ENCODE measurements at regions not wholly inside any gene's neighbourhood (a gene's known extent, or its start where the extent isn't known, plus 50 kb on each side); places are given as distances from the start of the nearest gene placed in this dataset.

DNA sequence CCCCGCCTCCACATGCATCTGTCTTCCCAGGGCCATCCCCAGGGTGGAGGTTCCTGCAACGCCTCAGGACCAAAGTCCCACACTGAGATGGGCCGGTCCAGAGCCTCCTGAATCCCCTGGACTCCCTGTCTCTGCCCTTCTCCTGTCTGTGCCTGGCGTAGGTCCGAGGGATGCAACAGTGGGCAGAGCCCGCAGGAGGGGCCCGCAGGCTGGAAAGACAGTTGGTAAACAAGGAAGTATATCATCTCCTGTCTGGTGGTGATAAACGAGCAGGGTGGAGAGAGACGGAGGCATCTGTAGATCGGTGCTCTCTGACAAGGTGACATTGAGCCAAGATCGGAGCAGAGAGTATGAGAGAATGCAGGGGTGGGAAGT, 72.6 kb upstream of the RAB6C start:
- Histone ChIP-seq H2AFZ (ENCODE audit: low read depth, low read length) (no peak overlapping the region), H3K9me3 (ENCODE audit: low read length) (no peaks in the 10 kb centered on the region), H3K4me3 (ENCODE audit: low read length) (no peak overlapping the region), H3K27me3 (ENCODE audit: insufficient read depth, low read length) (peaks cover 4% of the 10 kb centered on the region), H3K36me3 (ENCODE audit: insufficient read depth, low read length) (no peaks in the 10 kb centered on the region), H3K4me1 (ENCODE audit: insufficient read depth, low read length) (no peaks in the 10 kb centered on the region)

DNA sequence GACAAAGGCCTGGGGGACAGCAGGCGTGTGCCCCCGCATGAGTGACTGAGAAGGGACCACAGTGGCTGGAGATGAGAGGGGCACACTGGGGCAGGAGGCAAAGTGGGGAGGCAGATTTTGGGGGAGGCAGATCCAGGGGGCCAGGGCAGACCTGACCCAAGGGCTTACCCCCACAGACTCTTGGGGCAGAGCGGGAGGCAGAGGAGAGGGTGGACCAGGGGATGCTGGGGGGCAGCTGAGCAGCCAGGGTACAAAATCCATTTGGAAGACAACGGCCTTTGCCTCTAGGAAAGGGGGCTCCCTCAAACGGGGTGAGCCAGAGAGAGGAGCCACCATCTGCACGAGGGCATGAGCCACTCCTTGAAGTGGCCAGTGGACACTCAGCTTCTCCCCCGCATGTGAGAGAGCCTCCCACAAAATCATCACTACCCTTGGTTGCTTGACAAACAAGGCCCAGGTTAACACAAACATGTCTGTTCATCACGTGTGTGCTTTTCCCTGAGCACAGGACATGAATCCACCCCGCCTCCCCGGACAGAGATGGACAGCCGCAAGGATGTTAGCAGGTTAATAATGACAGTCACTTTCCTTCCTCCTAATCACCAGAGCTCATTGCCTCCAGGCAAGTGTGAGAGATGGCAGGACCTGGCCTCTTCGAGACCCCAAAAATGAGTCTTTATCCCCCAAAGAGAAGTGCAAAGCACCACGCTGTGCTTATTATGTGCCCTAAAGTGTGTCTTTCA, 72.0 kb upstream of the RAB6C start:
- no peaks in the 10 kb centered on the region for H3K36me3 ChIP-seq (ENCODE audit: insufficient read depth, low read length)
- no peaks in the 10 kb centered on the region for H3K9me3 ChIP-seq (ENCODE audit: low read length)
- H3K4me1 ChIP-seq (ENCODE audit: insufficient read depth, low read length), result no peaks in the 10 kb centered on the region
- H3K27me3 ChIP-seq (ENCODE audit: insufficient read depth, low read length), result peaks cover 4% of the 10 kb centered on the region
- no peak overlapping the region for H2AFZ ChIP-seq (ENCODE audit: low read depth, low read length)
- no peak overlapping the region for H3K4me3 ChIP-seq (ENCODE audit: low read length)

DNA sequence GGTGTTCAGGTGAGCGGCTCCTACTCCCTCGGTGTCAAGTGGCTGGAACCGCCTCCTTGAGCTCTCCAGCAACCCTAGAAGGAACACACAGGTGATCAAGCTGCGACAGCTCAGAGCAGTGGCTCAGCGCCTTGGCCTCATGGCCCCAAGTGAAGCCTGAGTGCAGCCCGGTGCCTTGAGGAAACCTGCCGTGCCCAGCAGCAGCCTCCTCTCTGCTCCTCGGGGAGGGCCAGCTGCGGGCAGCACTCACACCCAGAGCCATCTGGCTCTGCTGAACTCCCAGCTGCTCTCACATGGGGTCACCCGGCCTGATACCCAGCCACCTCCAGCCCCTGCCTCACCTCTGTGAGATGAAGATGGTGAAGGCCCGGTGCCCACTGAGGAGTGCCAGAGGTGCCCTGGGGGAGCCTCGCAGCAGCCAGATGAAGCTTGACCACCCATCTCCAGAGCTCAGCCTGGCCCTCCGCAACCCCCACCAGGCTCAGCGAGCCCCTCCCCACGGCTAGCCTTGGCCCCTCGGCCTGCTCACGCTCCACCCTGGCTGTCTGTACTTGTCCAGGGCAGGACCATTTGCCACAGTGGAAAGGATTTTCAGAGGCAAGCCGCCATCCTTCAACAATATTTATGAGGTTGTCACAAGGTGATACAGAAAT, 70.6 kb upstream of the RAB6C start:
- no peaks in the 10 kb centered on the region for H3K9me3 ChIP-seq (ENCODE audit: low read length)
- no peaks in the 10 kb centered on the region for H3K36me3 ChIP-seq (ENCODE audit: insufficient read depth, low read length)
- H3K4me1 ChIP-seq (ENCODE audit: insufficient read depth, low read length), result no peaks in the 10 kb centered on the region
- peaks cover 4% of the 10 kb centered on the region for H3K27me3 ChIP-seq (ENCODE audit: insufficient read depth, low read length)
- no peak overlapping the region for H2AFZ ChIP-seq (ENCODE audit: low read depth, low read length)
- H3K4me3 ChIP-seq (ENCODE audit: low read length), result no peak overlapping the region

DNA sequence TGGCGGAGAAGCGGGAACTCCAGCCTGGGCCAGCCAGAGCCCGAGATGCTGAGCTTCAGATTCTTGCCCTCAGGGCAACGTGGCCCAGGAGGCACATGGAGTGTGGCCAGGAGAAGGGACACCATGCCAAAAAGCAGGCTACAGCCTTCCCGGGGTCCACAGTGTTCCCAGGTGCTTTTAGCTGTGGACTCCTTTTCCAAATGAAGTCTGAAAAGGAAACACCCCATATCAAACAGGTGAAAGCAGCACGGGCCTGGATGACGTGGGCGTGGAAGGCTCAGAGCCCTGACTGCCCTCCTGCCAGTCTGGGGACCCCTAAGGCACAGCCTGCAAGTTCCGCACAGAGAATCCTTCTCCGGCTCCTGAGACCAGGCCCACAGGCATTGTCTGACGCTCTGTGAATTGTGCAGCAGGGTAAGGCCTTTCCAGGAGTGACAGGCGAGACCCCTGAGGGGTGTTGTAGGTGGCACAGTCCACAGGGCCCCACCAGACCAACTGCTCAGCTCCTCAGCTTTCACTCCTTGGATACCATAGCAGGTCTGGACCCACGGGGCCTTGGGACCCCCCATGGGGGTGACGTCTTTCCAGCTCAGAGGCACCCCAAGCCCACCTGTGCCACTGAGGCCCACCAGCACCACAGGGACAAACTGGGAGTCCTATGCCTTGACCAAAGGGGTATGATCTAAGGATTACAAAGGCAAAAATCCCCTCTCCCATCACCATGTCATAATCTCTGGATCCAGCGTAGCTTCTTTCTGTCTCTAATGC, 69.6 kb upstream of the RAB6C start:
- Histone ChIP-seq H3K9me3 (ENCODE audit: low read length) (no peaks in the 10 kb centered on the region), H3K27me3 (ENCODE audit: insufficient read depth, low read length) (peaks cover 4% of the 10 kb centered on the region), H3K36me3 (ENCODE audit: insufficient read depth, low read length) (no peaks in the 10 kb centered on the region), H3K4me3 (ENCODE audit: low read length) (no peak overlapping the region), H3K4me1 (ENCODE audit: insufficient read depth, low read length) (no peaks in the 10 kb centered on the region), H2AFZ (ENCODE audit: low read depth, low read length) (no peak overlapping the region)

DNA sequence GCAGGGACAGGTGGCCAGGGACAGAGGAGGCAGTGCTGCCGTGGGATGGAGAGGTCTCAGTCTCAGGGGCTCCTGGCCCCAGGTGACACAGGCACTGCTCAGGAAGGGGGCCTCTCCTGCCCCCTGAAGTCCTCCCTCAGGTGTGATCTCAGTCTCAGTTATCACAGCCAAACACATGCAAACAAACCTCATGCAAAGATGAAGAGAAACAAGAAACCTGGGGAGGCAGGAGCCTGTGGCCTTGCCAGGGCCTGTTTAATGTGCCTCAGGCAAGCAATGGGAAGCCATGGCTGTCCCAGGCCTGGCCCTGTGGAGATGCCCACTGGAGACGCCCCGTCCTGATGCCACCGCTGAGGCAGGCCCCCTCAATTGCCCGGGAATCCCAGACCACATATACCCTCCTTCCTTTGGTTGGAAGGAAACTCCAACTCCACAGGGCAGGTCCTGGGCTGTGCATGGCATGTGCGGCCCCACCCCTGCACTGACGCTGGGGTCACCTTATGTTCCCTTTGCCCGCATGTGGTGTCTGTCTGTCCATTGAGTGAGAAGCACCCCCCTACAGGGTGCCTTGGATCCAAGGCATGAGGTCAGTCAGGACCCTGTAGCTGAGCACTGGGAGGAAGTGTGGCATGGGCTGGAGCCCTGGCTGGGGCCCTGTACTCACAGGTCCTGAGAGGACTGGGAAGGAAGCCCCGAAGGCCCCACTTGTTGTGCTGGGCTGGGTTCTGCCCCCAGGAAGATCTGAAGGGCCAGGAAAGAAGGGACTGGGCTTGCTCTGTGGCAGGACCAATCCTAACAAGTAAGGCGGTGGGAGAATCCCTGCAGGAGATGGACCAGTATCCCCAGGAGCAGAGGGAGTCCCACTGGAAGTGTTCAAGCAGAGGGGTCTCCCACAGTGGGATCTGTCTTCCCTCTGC, 68.8 kb upstream of the RAB6C start:
- Histone ChIP-seq H3K4me1 (ENCODE audit: insufficient read depth, low read length) (no peaks in the 10 kb centered on the region), H3K9me3 (ENCODE audit: low read length) (no peaks in the 10 kb centered on the region), H2AFZ (ENCODE audit: low read depth, low read length) (no peak overlapping the region), H3K36me3 (ENCODE audit: insufficient read depth, low read length) (no peaks in the 10 kb centered on the region), H3K4me3 (ENCODE audit: low read length) (no peak overlapping the region), H3K27me3 (ENCODE audit: insufficient read depth, low read length) (peaks cover 4% of the 10 kb centered on the region)

DNA sequence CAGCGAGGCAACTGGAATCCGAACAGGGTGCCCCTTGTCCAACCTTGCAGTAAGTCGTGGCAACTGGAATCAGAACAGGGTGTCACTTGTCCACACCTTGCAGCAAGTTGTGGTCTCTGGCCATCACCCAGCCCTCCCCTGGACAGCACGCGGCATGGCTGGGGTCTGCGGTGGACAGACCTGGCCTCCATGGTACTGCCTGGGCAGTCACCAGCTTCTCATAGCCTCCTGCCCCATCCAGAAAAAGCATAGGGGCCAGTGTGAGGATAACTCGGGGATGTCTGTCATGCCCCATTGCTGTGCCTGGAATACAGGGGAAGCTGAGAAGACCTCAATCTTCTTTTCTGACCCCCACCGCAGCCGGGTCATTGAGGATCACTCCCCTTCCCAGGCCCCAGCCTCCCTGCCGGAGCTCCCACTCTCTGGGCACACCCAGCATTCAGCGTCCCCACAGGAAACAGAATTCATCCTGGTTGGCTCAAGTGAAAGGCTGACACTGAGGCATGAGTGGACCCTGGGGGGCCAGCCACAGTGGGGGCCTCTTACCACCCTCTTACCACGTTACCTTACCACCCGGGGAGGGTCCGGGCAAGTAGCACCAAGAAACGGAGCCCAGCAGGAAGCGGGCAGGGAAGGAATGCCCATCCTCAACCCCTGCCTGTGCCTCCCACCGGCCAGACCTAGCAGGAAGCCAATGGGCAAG, 68.0 kb upstream of the RAB6C start:
- Histone ChIP-seq H3K9me3 (ENCODE audit: low read length) (no peaks in the 10 kb centered on the region), H3K4me1 (ENCODE audit: insufficient read depth, low read length) (no peaks in the 10 kb centered on the region), H3K4me3 (ENCODE audit: low read length) (no peak overlapping the region), H3K27me3 (ENCODE audit: insufficient read depth, low read length) (peaks cover 4% of the 10 kb centered on the region), H2AFZ (ENCODE audit: low read depth, low read length) (no peak overlapping the region), H3K36me3 (ENCODE audit: insufficient read depth, low read length) (no peaks in the 10 kb centered on the region)

DNA sequence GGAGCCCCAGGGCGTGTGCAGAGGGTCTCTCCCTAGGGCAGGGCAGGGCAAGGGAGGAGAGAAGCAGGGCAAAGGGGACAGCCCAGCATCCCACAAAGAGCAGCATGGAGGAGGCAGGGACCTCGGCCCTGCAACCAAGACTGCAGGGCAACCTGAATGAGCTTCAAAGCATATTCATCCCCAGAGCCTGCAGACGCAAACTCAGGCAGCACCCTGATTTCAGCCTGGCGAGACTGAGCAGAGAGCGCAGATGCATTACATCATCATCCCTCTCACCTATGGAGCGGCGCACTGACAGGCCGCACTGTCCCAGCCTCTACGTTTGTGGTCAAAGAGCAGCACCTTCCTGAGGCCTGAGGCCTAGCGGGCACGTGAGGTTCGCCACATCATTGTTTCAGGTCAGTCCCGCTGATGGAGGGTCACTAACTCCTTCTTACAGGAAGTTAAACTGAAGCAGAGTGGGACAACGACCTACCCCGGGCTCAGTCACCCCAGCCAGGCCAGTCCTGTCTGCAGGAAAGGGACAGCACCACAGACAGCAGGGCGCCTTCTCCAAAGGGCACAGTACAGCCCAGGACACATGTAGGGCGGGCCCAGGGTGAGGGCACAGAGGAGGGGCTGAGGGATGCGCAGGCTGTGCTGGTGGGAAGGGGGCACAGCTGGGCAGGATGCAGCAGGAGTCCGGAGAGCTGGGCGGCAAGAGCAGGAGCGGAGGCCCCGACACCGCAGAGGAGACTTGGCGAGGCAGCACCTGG, 67.2 kb upstream of the RAB6C start:
- no peak overlapping the region for H3K4me3 ChIP-seq (ENCODE audit: low read length)
- no peaks in the 10 kb centered on the region for H3K36me3 ChIP-seq (ENCODE audit: insufficient read depth, low read length)
- H3K9me3 ChIP-seq (ENCODE audit: low read length), result no peaks in the 10 kb centered on the region
- no peak overlapping the region for H2AFZ ChIP-seq (ENCODE audit: low read depth, low read length)
- H3K27me3 ChIP-seq (ENCODE audit: insufficient read depth, low read length), result peaks cover 4% of the 10 kb centered on the region
- no peaks in the 10 kb centered on the region for H3K4me1 ChIP-seq (ENCODE audit: insufficient read depth, low read length)

DNA sequence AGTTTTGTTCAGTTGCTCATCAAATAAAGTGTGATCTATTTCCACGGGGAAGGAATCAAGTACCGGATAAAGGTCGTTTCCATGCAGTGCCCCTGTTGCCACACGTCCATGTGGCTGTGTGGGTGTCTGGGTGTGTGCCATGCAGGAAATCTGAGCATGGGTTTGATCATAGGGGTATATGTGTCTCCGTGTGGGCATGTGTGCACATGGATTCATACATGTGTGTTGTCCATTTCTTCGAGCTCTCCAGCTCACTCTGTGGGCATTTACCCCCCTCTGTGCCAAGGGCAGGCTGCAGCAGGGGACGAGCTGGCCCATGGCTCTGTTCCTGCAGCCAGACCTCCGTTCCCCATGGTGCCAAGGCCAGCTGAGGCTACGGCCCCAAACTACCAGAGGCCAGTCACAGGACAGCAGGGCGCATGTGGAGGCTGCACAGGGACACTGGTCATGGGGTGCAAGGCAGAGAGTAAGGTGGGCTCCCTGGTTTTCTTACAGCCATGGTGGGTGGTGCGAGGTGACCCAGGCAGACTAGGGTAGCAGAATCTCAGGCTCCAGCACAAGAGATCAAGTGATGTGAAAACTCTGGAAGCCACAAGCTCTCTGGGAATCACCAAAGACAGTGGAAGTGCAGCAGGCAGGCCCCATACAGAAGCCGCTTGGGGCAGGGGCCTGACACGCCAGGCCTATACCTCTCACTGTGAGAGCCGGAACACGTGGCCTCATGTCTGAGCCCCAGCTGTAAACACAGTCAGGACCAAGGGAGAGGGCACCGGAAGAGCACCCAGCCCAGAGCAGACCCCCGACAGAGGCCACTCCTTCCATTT, 66.4 kb upstream of the RAB6C start:
- Histone ChIP-seq H3K27me3 (ENCODE audit: insufficient read depth, low read length) (no peaks in the 10 kb centered on the region), H3K9me3 (ENCODE audit: low read length) (no peaks in the 10 kb centered on the region), H3K36me3 (ENCODE audit: insufficient read depth, low read length) (no peaks in the 10 kb centered on the region), H3K4me1 (ENCODE audit: insufficient read depth, low read length) (no peaks in the 10 kb centered on the region), H3K4me3 (ENCODE audit: low read length) (no peak overlapping the region), H2AFZ (ENCODE audit: low read depth, low read length) (no peak overlapping the region)

DNA sequence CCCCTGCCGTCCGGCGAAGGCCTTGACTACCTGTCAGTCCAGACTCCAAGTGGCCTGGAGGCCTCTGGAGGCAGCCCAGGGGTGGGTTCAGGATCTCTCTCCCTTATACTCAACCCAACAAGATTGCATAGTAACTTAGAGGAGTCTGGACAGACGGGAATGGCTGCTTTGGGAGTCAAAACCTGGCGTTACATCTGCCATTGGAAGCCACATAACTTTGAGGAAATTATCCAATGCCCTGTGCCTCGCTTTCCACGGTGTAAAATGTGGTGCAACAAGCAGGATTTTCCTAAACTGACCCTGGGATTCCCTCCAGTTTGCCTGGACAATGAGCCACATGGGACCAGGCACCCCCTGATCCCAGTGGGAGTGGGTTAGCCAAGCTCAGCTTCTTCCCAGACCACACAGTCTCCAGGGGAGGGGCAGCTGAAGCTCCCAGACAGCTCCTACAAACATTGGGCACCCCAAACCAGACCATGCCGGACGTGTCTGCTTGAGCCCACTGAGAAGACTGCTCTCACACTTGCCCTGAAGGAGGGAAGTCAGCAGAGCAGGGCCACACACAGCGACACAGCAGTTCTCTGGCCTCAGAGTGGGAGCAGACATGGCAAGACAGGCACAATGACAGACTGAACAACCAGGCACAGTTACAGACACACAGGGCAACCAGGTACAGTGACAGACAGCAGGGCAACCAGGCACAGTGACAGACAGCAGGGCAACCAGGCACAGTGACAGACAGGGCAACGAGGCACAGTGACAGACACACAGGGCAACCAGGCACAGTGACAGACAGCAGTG, 65.6 kb upstream of the RAB6C start:
- H3K4me3 ChIP-seq (ENCODE audit: low read length), result no peak overlapping the region
- no peaks in the 10 kb centered on the region for H3K27me3 ChIP-seq (ENCODE audit: insufficient read depth, low read length)
- H2AFZ ChIP-seq (ENCODE audit: low read depth, low read length), result no peak overlapping the region
- H3K9me3 ChIP-seq (ENCODE audit: low read length), result no peaks in the 10 kb centered on the region
- H3K4me1 ChIP-seq (ENCODE audit: insufficient read depth, low read length), result no peaks in the 10 kb centered on the region
- H3K36me3 ChIP-seq (ENCODE audit: insufficient read depth, low read length), result no peaks in the 10 kb centered on the region

DNA sequence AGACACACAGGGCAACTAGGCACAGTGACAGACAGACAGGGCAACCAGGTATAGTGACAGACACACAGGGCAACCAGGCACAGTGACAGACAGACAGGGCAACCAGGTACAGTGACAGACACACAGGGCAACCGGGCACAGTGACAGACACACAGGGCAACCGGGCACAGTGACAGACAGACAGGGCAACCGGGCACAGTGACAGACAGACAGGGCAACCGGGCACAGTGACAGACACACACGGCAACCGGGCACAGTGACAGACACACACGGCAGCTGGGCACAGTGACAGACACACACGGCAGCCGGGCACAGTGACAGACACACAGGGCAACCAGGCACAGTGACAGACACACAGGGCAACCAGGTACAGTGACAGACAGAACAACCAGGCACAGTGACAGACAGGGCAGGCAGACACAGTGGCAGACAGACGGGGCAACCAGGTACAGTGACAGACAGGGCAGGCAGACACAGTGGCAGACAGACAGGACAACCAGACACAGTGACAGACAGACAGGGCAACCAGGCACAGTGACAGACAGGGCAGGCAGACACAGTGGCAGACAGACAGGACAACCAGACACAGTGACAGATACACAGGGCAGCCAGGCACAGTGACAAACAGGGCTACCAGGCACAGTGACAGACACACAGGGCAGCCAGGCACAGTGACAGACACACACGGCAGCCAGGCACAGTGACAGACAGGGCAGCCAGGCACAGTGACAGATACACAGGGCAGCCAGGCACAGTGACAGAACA, 64.7 kb upstream of the RAB6C start:
- Histone ChIP-seq H3K4me1 (ENCODE audit: insufficient read depth, low read length) (no peaks in the 10 kb centered on the region), H3K36me3 (ENCODE audit: insufficient read depth, low read length) (no peaks in the 10 kb centered on the region), H3K9me3 (ENCODE audit: low read length) (no peaks in the 10 kb centered on the region), H3K4me3 (ENCODE audit: low read length) (no peak overlapping the region), H3K27me3 (ENCODE audit: insufficient read depth, low read length) (no peaks in the 10 kb centered on the region), H2AFZ (ENCODE audit: low read depth, low read length) (no peak overlapping the region)
